ENCODE measurements at regions not wholly inside any gene's neighbourhood (a gene's known extent, or its start where the extent isn't known, plus 50 kb on each side); places are given as distances from the start of the nearest gene placed in this dataset.
"Not testable (repeated sequence)": the region's sequence is repeated elsewhere in the genome, so short reads cannot be mapped to it uniquely, and the experiment has no call there.

GRCh38 chr12:59085690-59086089 lies 165.4 kb upstream of the LRIG3 start:
- no peak for DNase-seq (ENCODE audit: low read depth)

- peak; percentile 87 for DNase-seq (ENCODE audit: low read depth)
Measured at GRCh38 chr12:59084511-59085375, 164.4 kb upstream of the LRIG3 start.

GRCh38 chr12:59082952-59083351 lies 162.6 kb upstream of the LRIG3 start:
- no peak for DNase-seq (ENCODE audit: low read depth)

- DNase-seq (ENCODE audit: low read depth) = no peak
Measured at GRCh38 chr12:59080101-59080500, 159.8 kb upstream of the LRIG3 start.

GRCh38 chr12:59079472-59079871 lies 159.2 kb upstream of the LRIG3 start:
- DNase-seq (ENCODE audit: low read depth) = no peak

GRCh38 chr12:59079002-59079401 lies 158.7 kb upstream of the LRIG3 start:
- DNase-seq (ENCODE audit: low read depth) = no peak

GRCh38 chr12:59077575-59078426 lies 157.5 kb upstream of the LRIG3 start:
- no peak for DNase-seq (ENCODE audit: low read depth)

GRCh38 chr12:59077153-59077552 lies 156.8 kb upstream of the LRIG3 start:
- DNase-seq (ENCODE audit: low read depth) = no peak

- DNase-seq (ENCODE audit: low read depth) = no peak
Measured at GRCh38 chr12:59076622-59077021, 156.3 kb upstream of the LRIG3 start.

GRCh38 chr12:59075968-59076490 lies 155.7 kb upstream of the LRIG3 start:
- no peak for DNase-seq (ENCODE audit: low read depth)

- DNase-seq (ENCODE audit: low read depth) = no peak
Measured at GRCh38 chr12:59075141-59075540, 154.8 kb upstream of the LRIG3 start.

- DNase-seq (ENCODE audit: low read depth) = no peak
Measured at GRCh38 chr12:59070322-59070933, 150.1 kb upstream of the LRIG3 start.

GRCh38 chr12:59069516-59069915 lies 149.2 kb upstream of the LRIG3 start:
- no peak for DNase-seq (ENCODE audit: low read depth)

GRCh38 chr12:59068436-59068835 lies 148.1 kb upstream of the LRIG3 start:
- DNase-seq (ENCODE audit: low read depth) = no peak

GRCh38 chr12:59067083-59067482 lies 146.8 kb upstream of the LRIG3 start:
- DNase-seq (ENCODE audit: low read depth) = peak; percentile 66

GRCh38 chr12:59066445-59066844 lies 146.1 kb upstream of the LRIG3 start:
- DNase-seq (ENCODE audit: low read depth) = peak; percentile 26

GRCh38 chr12:59059088-59059935 lies 139.0 kb upstream of the LRIG3 start:
- no peak for DNase-seq (ENCODE audit: low read depth)

- DNase-seq (ENCODE audit: low read depth) = no peak
Measured at GRCh38 chr12:59056966-59057365, 136.7 kb upstream of the LRIG3 start.

GRCh38 chr12:59055204-59055860 lies 135.0 kb upstream of the LRIG3 start:
- DNase-seq (ENCODE audit: low read depth) = peak; percentile 52

- not testable (repeated sequence) for DNase-seq (ENCODE audit: low read depth)
Measured at GRCh38 chr12:59053266-59053899, 133.1 kb upstream of the LRIG3 start.

All from RPMI7951 (cell line).